OCI-LY3 (cell line): ENCODE measurements at regions not wholly inside any gene's neighbourhood (a gene's known extent, or its start where the extent isn't known, plus 50 kb on each side); places are given as distances from the start of the nearest gene placed in this dataset.

Experiments used
- H2AFZ ChIP-seq: fragments of 200-600, 300-600 bp; shearing (Covaris generic); 2 replicates; pipeline ENCODE4 v1.6.0; 2014; ENCODE audit warnings: antibody characterized with exemption, low read depth, low read length
- H3K27ac ChIP-seq: fragments of 200-600, 300-600 bp; sonication (generic); 2 replicates; pipeline ENCODE4 v1.5.1; 2014; ENCODE audit warnings: mild to moderate bottlenecking, low read length, moderate library complexity, mixed read lengths
- H3K27me3 ChIP-seq: fragments of 200-600, 300-600 bp; sonication (generic); 2 replicates; pipeline ENCODE4 v1.6.1; 2014; ENCODE audit warnings: low read depth, low read length, mixed read lengths
- H3K36me3 ChIP-seq: fragments of 200-600, 300-600 bp; sonication (generic); replicated peaks from 2 replicates; pipeline ENCODE3; 2014; ENCODE audit warnings: low read depth, low read length, mixed read lengths
- H3K4me1 ChIP-seq: fragments of 300-600, 200-600 bp; sonication (generic); 2 replicates; pipeline ENCODE4 v1.6.1; 2014; ENCODE audit warnings: low read length, mixed read lengths
- H3K4me2 ChIP-seq: fragments of 200-600, 300-600 bp; sonication (generic); 2 replicates; pipeline ENCODE4 v1.6.1; 2014; ENCODE audit warnings: low read length, mixed read lengths
- H3K4me3 ChIP-seq: fragments of 300-600, 200-600 bp; sonication (generic); 2 replicates; pipeline ENCODE4 v1.5.1; 2014; ENCODE audit warnings: antibody characterized with exemption, mild to moderate bottlenecking, low read length, moderate library complexity
- H3K79me2 ChIP-seq: fragments of 300-600, 200-600 bp; shearing (Covaris generic); 2 replicates; pipeline ENCODE4 v1.6.1; 2014; ENCODE audit warnings: mild to moderate bottlenecking, low read length, mixed read lengths
- H3K9ac ChIP-seq: fragments of 300-600, 200-600 bp; shearing (Covaris generic); 2 replicates; pipeline ENCODE4 v1.6.0; 2014; ENCODE audit warnings: mild to moderate bottlenecking, low read length, moderate library complexity
- H3K9me3 ChIP-seq: fragments of 200-600, 300-600 bp; shearing (Covaris generic); 2 replicates; pipeline ENCODE4 v1.6.1; 2014; ENCODE audit warnings: low read length, mixed read lengths; ENCODE audit not compliant: insufficient read depth
- H4K20me1 ChIP-seq: fragments of 200-600, 300-600 bp; sonication (generic); 2 replicates; pipeline ENCODE4 v1.6.1; 2016; ENCODE audit warnings: low read length, mixed read lengths; ENCODE audit not compliant: insufficient read depth
- EZH2phosphoT487 ChIP-seq: fragments of 200-600 bp; shearing (Covaris generic); IDR thresholded peaks from 2 replicates; pipeline ENCODE4 v1.6.1; 2018; ENCODE audit warnings: antibody characterized with exemption, mixed run types, low read depth
- TF ChIP-seq, protein P1 (sequence below): fragments of 200-600, 300-600 bp; sonication (generic); IDR thresholded peaks from 2 replicates; pipeline ENCODE4 v1.5.1; 2014; ENCODE audit warnings: antibody characterized with exemption, low read length, low read depth

DNA sequence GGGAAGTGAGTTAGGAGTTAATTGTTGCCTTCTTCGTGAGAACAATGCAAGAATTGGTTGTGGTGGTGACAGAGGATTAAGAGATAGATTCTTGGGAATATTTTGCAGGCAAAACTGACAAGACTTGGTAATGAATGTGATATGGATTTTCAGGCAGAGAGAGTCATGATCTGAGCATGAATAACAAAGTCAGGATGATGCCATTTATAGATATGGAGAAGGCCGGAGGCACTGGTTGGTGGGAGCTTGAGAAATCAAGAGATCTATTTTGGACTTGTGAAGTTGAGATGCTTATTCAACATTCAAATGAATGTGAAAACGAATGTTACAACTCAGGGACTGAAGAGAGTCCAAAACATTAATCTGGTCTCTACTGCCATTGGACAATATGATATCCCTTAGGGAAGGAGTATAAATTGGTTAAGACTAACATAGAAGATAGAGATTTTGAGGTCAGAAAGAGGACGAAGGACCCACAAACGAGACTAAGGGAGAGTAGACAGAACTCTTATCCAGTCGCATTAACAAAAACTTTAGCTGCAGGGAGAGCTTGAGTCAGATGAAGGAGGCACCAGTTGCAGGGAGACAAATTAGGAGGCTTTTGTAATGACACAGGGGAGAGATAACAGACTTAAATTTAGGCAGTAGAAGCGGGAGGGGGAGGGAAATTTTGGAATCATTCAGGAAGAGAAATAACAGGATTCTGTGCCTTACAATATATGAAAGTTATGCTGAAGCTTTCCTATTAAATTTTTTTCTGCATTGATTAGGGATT lies 1090.6 kb downstream of the GALC start:
- no peak for TF ChIP-seq EZH2phosphoT487
- TF ChIP-seq, protein P1, sequence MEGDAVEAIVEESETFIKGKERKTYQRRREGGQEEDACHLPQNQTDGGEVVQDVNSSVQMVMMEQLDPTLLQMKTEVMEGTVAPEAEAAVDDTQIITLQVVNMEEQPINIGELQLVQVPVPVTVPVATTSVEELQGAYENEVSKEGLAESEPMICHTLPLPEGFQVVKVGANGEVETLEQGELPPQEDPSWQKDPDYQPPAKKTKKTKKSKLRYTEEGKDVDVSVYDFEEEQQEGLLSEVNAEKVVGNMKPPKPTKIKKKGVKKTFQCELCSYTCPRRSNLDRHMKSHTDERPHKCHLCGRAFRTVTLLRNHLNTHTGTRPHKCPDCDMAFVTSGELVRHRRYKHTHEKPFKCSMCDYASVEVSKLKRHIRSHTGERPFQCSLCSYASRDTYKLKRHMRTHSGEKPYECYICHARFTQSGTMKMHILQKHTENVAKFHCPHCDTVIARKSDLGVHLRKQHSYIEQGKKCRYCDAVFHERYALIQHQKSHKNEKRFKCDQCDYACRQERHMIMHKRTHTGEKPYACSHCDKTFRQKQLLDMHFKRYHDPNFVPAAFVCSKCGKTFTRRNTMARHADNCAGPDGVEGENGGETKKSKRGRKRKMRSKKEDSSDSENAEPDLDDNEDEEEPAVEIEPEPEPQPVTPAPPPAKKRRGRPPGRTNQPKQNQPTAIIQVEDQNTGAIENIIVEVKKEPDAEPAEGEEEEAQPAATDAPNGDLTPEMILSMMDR = no peak
- H4K20me1 ChIP-seq = no peaks in the 10 kb centered on the region

DNA sequence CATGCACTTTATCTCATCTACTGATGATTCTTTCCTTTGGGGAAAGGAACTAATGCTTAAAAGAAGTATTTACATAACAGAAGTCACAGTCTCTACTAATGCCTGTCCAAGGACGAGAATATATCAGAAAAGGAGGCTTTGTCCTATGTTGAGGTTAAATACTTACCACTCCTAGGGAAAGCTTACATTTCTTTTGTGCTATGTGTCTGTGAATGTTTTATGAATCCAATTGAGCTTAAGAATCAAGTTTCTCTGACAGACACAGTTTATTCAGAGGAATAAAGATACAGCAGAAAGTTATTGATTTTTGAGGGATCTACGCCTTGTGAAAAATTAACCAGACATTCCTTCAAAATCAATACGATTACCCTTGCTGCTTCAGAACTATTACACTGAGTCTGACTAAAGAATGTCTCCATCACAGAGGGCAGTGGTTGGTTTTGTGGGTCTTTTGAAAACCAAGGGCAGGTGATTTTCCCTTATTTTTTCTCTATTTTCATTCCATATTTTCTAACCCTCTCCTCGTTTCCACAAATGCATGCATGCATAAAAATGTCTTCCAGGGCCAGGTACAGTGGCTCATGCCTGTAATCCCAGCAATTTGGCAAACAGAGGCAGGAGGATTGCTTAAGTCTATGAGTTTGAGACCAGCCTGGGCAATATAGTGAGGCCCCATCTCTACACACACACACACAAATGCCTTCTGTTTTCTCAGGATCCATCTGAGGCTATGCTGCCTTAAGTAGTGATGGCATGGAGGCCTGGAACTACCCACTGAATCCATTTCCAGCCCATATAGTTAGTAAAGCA lies 1095.1 kb downstream of the GALC start:
- Histone ChIP-seq H3K27me3 (no peaks in the 10 kb centered on the region), H3K9ac (no peak overlapping the region), H3K27ac (no peak overlapping the region), H3K9me3 (no peaks in the 10 kb centered on the region), H3K4me1 (no peaks in the 10 kb centered on the region), H3K79me2 (no peaks in the 10 kb centered on the region), H3K4me2 (no peak overlapping the region), H4K20me1 (no peaks in the 10 kb centered on the region), H3K36me3 (no peaks in the 10 kb centered on the region), H3K4me3 (no peak overlapping the region), H2AFZ (no peak overlapping the region)
- TF ChIP-seq, protein P1 = no peak

More for the DNA sequence above, 1090.6 kb downstream of the GALC start:
- no peaks in the 10 kb centered on the region for H3K36me3 ChIP-seq
- H3K4me1 ChIP-seq = no peaks in the 10 kb centered on the region
- no peak overlapping the region for H3K9ac ChIP-seq
- H3K4me2 ChIP-seq = no peak overlapping the region
- H3K27ac ChIP-seq = no peak overlapping the region
- no peaks in the 10 kb centered on the region for H3K79me2 ChIP-seq
- H3K4me3 ChIP-seq = no peak overlapping the region
- H2AFZ ChIP-seq = no peak overlapping the region
- no peaks in the 10 kb centered on the region for H3K27me3 ChIP-seq
- no peaks in the 10 kb centered on the region for H3K9me3 ChIP-seq

DNA sequence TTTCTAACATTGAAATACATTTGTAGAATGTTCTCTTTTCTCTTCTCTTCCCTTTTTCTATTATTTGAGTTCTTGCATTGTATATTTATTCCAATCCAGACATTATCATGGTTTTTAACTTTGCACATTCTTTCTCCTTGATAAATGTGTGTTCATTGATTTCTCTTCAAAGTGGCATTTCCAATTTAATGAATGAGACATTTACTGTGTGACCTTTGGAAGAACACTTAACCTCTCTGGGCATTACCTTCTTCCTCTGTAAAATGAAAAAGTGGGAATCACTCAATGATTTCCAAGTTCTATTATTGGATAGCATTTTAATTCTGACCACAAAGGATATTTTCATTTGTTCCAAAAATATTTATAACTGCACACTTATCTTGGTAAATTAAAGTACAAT lies 1095.8 kb downstream of the GALC start:
- no peaks in the 10 kb centered on the region for H3K4me1 ChIP-seq
- H3K36me3 ChIP-seq = no peaks in the 10 kb centered on the region
- H3K4me3 ChIP-seq = no peak overlapping the region
- no peaks in the 10 kb centered on the region for H4K20me1 ChIP-seq
- no peaks in the 10 kb centered on the region for H3K9me3 ChIP-seq
- no peaks in the 10 kb centered on the region for H3K79me2 ChIP-seq
- no peak overlapping the region for H3K4me2 ChIP-seq
- no peak overlapping the region for H2AFZ ChIP-seq
- TF ChIP-seq, protein P1 = no peak
- TF ChIP-seq EZH2phosphoT487 = no peak
- no peaks in the 10 kb centered on the region for H3K27me3 ChIP-seq
- H3K27ac ChIP-seq = no peak overlapping the region
- H3K9ac ChIP-seq = no peak overlapping the region

DNA sequence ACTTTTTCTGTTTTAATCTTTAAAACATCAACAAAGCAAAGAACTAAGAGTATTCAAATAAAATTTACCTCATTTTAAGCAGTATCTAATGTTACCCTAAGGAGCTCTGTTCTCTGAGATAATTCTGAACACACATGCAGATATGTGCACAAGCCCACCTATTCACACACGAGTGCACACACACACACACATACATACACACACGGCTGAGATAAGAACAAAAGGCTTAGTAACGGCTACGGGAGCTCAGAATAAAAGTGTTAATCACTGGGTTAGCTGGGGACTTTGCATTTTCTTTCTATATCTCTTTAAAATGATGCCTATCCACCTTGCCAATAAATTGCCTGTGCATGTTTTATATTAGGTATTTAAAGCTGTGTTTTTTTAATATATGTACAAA lies 1096.3 kb downstream of the GALC start:
- no peaks in the 10 kb centered on the region for H4K20me1 ChIP-seq
- no peak overlapping the region for H2AFZ ChIP-seq
- H3K4me3 ChIP-seq = no peak overlapping the region
- H3K27me3 ChIP-seq = no peaks in the 10 kb centered on the region
- no peak overlapping the region for H3K4me2 ChIP-seq
- no peak overlapping the region for H3K9ac ChIP-seq
- H3K36me3 ChIP-seq = no peaks in the 10 kb centered on the region
- H3K79me2 ChIP-seq = no peaks in the 10 kb centered on the region
- TF ChIP-seq, protein P1 = no peak
- H3K4me1 ChIP-seq = no peaks in the 10 kb centered on the region
- H3K27ac ChIP-seq = no peak overlapping the region
- no peaks in the 10 kb centered on the region for H3K9me3 ChIP-seq
